ENCODE measurements at regions not wholly inside any gene's neighbourhood (a gene's known extent, or its start where the extent isn't known, plus 50 kb on each side); places are given as distances from the start of the nearest gene placed in this dataset.

DNA sequence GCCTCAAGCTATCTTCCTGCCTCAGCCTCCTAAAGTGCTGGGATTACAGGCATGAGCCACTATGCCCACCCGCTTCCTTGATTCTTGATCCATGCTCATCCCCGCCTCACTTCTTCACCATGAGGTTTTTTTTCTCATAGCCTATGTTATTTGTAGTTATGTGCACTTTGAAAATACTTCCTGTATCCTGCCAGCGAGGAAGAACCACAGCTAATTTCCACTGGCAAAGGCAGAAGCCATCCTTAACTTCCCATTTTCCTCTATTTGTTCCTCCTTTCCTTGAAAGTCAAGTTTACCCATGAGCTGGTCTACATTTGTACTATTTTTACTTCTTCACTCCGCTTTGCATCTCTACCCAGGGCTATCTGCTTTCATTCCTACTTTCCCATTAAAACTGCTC is 189.7 kb upstream of the ZFHX3 start:
- no peaks in the 10 kb centered on the region for H3K36me3 ChIP-seq (ENCODE audit: control insufficient read depth in 2 of 2, insufficient read depth in 2 of 2, low read length in 2 of 2)
- no peak overlapping the region for H3K27ac ChIP-seq (ENCODE audit: low read length)
- H3K4me3 ChIP-seq (ENCODE audit: low read length in 2 of 2) = no peak overlapping the region
- no peak overlapping the region for H3K9ac ChIP-seq (ENCODE audit: low read length in 2 of 2)
- H3K9me3 ChIP-seq (ENCODE audit: control insufficient read depth in 2 of 2, low read length in 2 of 2) = no peaks in the 10 kb centered on the region
- H3K27me3 ChIP-seq (ENCODE audit: control insufficient read depth in 1 of 2, insufficient read depth in 2 of 2, low read length in 2 of 2) = no peaks in the 10 kb centered on the region
- H3K4me1 ChIP-seq (ENCODE audit: control insufficient read depth, insufficient read depth, low read length) = peaks cover 3% of the 10 kb centered on the region

DNA sequence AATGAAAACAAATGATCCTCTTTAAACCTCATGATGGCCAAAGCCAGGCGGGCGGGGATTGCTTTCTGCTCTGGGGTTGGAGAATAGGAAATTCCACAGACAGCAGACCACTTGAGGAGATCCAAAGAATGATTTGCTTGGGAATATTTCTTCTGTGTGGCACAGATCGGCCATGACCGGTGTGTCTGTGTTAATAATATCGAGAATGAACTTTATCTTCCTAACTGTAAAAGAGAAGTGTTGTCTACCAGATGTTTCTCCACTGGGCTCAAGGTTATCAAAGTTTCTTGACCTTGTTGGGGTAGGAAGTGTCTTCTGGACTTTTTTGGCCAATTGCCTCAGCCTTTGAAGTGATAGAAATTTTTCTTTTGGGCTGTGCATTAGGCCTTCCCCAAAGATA is 186.6 kb upstream of the ZFHX3 start:
- Histone ChIP-seq H3K36me3 (ENCODE audit: control insufficient read depth in 2 of 2, insufficient read depth in 2 of 2, low read length in 2 of 2) (no peaks in the 10 kb centered on the region), H3K9me3 (ENCODE audit: control insufficient read depth in 2 of 2, low read length in 2 of 2) (no peaks in the 10 kb centered on the region), H3K9ac (ENCODE audit: low read length in 2 of 2) (no peak overlapping the region), H3K4me3 (ENCODE audit: low read length in 2 of 2) (no peak overlapping the region), H3K27ac (ENCODE audit: low read length) (no peak overlapping the region), H3K4me1 (ENCODE audit: control insufficient read depth, insufficient read depth, low read length) (peaks cover 6% of the 10 kb centered on the region), H3K27me3 (ENCODE audit: control insufficient read depth in 1 of 2, insufficient read depth in 2 of 2, low read length in 2 of 2) (no peaks in the 10 kb centered on the region)

DNA sequence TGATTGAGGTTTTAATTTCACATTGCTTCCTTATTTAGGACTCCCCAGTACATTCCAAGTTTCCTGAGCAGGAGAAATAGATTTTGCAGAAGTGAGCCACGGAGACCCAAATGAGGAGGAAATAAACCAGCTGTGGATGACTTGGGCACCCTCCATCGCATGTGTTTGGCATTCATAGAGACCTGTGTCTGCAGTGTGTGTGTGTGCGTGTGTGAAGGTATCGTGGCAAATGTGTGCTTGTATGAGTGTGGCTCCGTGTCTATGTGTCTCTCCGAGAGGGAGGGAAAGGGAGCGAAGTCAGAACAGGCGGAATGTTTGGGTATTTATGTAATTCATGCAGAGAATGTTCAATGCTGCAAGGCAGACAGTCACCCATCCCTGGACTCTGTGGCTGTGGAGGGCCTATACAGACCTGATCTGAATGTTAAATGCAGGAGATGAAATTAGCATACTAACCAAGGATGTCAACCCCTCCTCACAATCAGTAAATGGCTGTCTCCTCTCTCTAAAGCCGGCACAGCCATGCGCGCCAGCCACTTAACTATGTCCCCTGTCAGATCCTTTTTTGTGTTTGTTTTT is 186.0 kb upstream of the ZFHX3 start:
- H3K9ac ChIP-seq (ENCODE audit: low read length in 2 of 2) = no peak overlapping the region
- H3K4me1 ChIP-seq (ENCODE audit: control insufficient read depth, insufficient read depth, low read length) = peaks cover 6% of the 10 kb centered on the region
- H3K27me3 ChIP-seq (ENCODE audit: control insufficient read depth in 1 of 2, insufficient read depth in 2 of 2, low read length in 2 of 2) = no peaks in the 10 kb centered on the region
- H3K4me3 ChIP-seq (ENCODE audit: low read length in 2 of 2) = peak overlapping the region; percentile 49 to 55
- H3K36me3 ChIP-seq (ENCODE audit: control insufficient read depth in 2 of 2, insufficient read depth in 2 of 2, low read length in 2 of 2) = no peaks in the 10 kb centered on the region
- no peak overlapping the region for H3K27ac ChIP-seq (ENCODE audit: low read length)
- H3K9me3 ChIP-seq (ENCODE audit: control insufficient read depth in 2 of 2, low read length in 2 of 2) = no peaks in the 10 kb centered on the region

DNA sequence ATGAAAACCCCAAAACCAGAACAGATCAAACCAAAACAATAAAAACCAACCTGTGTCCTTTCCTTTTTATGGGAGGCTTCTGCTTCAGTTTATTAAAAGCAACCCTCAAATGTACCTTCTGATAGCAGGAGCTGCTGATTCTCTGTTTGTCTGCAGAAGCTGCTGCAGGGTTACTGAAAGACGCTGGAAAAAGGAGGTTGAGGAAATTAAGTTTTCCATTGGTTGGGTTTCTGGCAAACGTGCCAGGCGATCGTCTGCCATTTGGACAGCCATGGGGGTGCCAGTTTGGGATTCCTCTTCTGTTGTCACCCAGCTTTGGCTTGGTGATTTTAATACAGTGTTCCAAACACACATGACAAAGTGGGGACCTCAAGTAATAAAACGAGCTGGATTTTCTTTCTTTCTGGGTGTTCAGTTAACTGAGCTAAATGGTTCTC is 185.4 kb upstream of the ZFHX3 start:
- H3K9ac ChIP-seq (ENCODE audit: low read length in 2 of 2) = no peak overlapping the region
- no peak overlapping the region for H3K27ac ChIP-seq (ENCODE audit: low read length)
- H3K36me3 ChIP-seq (ENCODE audit: control insufficient read depth in 2 of 2, insufficient read depth in 2 of 2, low read length in 2 of 2) = no peaks in the 10 kb centered on the region
- H3K4me3 ChIP-seq (ENCODE audit: low read length in 2 of 2) = peak overlapping the region; percentile 55 to 69
- H3K27me3 ChIP-seq (ENCODE audit: control insufficient read depth in 1 of 2, insufficient read depth in 2 of 2, low read length in 2 of 2) = no peaks in the 10 kb centered on the region
- peaks cover 6% of the 10 kb centered on the region for H3K4me1 ChIP-seq (ENCODE audit: control insufficient read depth, insufficient read depth, low read length)
- no peaks in the 10 kb centered on the region for H3K9me3 ChIP-seq (ENCODE audit: control insufficient read depth in 2 of 2, low read length in 2 of 2)

DNA sequence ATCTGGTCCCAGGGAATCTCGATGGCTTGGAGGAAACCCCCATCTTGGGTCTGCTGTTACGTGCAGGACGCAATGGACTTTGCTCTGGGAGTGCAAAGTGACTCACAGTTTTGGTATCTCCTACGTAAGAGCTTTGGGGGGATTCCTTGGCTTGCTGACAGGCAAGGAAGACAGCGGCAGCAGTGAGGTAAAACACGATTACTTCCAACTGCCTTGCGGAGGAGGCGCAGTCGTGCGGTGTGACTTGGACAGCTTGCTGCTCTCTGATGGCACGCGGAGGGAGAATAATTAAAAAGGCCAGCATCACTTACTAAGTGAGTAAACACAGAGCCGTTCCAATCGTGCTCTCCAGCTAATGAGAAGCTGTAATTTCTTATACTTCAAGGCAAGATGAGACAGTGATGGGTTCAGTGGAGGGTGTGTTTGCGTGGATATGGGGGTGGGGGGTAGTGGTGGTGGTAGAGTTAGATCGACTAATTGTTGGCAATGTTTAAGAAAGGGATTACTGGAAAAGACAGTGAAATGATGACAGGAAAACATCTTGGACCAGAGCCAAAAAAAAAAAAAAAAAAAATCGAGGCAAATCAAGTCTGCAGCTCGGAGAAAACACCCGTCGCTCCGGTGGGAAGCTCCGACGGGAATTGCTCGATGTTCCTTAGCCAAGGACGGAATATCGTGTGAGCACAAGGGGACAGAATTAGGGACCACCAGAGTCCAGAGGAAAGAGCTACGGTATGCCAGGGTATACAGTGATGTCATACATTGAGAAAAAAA is 184.8 kb upstream of the ZFHX3 start:
- H3K9me3 ChIP-seq (ENCODE audit: control insufficient read depth in 2 of 2, low read length in 2 of 2) = no peaks in the 10 kb centered on the region
- H3K27ac ChIP-seq (ENCODE audit: low read length) = no peak overlapping the region
- peak overlapping the region; percentile 55 to 69 for H3K4me3 ChIP-seq (ENCODE audit: low read length in 2 of 2)
- no peaks in the 10 kb centered on the region for H3K36me3 ChIP-seq (ENCODE audit: control insufficient read depth in 2 of 2, insufficient read depth in 2 of 2, low read length in 2 of 2)
- no peaks in the 10 kb centered on the region for H3K27me3 ChIP-seq (ENCODE audit: control insufficient read depth in 1 of 2, insufficient read depth in 2 of 2, low read length in 2 of 2)
- peaks cover 6% of the 10 kb centered on the region for H3K4me1 ChIP-seq (ENCODE audit: control insufficient read depth, insufficient read depth, low read length)
- peak overlapping the region in 1 of 2 donors; percentile 47 for H3K9ac ChIP-seq (ENCODE audit: low read length in 2 of 2)

DNA sequence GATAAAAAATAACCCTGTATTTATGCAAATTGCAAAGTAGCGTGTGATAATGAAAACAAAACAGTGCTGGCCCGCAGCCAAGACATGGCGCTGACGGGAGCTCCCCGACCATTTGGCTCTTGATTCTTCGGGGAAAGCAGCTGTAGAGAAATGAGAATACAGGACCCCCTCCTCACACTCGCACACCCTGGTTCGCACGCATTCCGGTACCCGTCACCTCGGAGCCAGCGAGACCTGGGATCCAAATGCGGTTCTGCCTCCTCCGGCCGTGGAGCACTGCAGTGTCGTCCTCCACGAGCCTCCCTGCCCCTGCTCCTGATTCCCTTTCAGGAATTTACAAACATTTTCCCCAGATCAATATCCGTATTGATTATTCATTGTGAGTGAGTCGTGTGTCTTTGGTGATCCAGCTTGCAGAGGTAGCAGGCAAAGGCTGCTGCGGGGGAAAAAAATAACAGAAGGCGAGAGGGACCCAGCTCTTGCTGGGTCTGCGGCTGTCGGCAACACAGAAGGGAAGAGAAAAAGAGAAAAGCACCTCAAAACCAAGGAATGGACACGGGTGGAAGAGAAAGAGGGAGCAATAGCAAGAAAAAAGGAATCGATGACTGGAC is 184.1 kb upstream of the ZFHX3 start:
- Histone ChIP-seq H3K36me3 (ENCODE audit: control insufficient read depth in 2 of 2, insufficient read depth in 2 of 2, low read length in 2 of 2) (no peaks in the 10 kb centered on the region), H3K9ac (ENCODE audit: low read length in 2 of 2) (no peak overlapping the region), H3K4me1 (ENCODE audit: control insufficient read depth, insufficient read depth, low read length) (peaks cover 6% of the 10 kb centered on the region), H3K9me3 (ENCODE audit: control insufficient read depth in 2 of 2, low read length in 2 of 2) (no peaks in the 10 kb centered on the region), H3K27ac (ENCODE audit: low read length) (no peak overlapping the region), H3K27me3 (ENCODE audit: control insufficient read depth in 1 of 2, insufficient read depth in 2 of 2, low read length in 2 of 2) (no peaks in the 10 kb centered on the region), H3K4me3 (ENCODE audit: low read length in 2 of 2) (peak overlapping the region in 1 of 2 donors; percentile 69)

DNA sequence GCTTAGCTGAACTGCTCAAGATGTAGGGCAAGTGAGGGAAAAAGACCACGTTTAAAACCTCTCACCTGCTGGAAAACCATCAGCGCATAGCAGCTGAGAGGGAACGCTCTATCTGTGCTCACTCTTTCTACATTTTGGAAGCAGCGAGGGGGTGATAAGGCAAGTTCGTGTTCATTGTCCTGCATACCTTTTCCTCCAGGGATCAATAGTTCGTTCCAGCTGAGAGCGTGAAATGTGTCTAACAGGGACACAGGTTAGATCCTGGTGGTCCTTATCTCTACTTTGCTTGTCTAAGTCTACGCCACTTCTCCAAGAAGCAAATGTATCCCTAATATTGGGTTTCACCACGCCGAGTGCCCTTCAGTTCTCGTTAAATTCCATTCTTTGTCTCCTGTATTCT is 183.5 kb upstream of the ZFHX3 start:
- Histone ChIP-seq H3K27me3 (ENCODE audit: control insufficient read depth in 1 of 2, insufficient read depth in 2 of 2, low read length in 2 of 2) (no peaks in the 10 kb centered on the region), H3K9me3 (ENCODE audit: control insufficient read depth in 2 of 2, low read length in 2 of 2) (no peaks in the 10 kb centered on the region), H3K36me3 (ENCODE audit: control insufficient read depth in 2 of 2, insufficient read depth in 2 of 2, low read length in 2 of 2) (no peaks in the 10 kb centered on the region), H3K9ac (ENCODE audit: low read length in 2 of 2) (no peak overlapping the region), H3K4me1 (ENCODE audit: control insufficient read depth, insufficient read depth, low read length) (peaks cover 6% of the 10 kb centered on the region), H3K4me3 (ENCODE audit: low read length in 2 of 2) (no peak overlapping the region), H3K27ac (ENCODE audit: low read length) (no peak overlapping the region)

DNA sequence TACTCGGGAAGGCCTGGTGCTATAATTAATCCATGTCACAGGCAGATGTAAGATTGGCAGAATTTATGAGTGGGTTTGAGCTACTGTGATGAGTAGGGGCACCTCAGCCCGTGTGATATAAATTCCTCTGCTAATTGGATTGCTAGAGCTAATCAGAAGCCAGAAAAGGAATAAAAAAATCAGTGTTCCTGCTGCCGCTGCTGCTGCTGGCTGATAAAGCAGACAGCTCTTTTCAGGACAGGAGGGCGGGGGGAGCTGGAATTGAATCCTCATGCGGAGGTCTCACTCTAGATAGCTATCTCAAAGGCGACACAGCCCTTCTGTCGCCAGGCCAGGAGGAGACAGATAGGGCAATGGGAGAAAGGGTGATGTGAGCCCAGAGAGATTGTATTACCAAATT is 182.7 kb upstream of the ZFHX3 start:
- Histone ChIP-seq H3K9me3 (ENCODE audit: control insufficient read depth in 2 of 2, low read length in 2 of 2) (no peaks in the 10 kb centered on the region), H3K27ac (ENCODE audit: low read length) (no peak overlapping the region), H3K9ac (ENCODE audit: low read length in 2 of 2) (no peak overlapping the region), H3K4me3 (ENCODE audit: low read length in 2 of 2) (no peak overlapping the region), H3K4me1 (ENCODE audit: control insufficient read depth, insufficient read depth, low read length) (peaks cover 6% of the 10 kb centered on the region), H3K27me3 (ENCODE audit: control insufficient read depth in 1 of 2, insufficient read depth in 2 of 2, low read length in 2 of 2) (no peaks in the 10 kb centered on the region), H3K36me3 (ENCODE audit: control insufficient read depth in 2 of 2, insufficient read depth in 2 of 2, low read length in 2 of 2) (no peaks in the 10 kb centered on the region)

DNA sequence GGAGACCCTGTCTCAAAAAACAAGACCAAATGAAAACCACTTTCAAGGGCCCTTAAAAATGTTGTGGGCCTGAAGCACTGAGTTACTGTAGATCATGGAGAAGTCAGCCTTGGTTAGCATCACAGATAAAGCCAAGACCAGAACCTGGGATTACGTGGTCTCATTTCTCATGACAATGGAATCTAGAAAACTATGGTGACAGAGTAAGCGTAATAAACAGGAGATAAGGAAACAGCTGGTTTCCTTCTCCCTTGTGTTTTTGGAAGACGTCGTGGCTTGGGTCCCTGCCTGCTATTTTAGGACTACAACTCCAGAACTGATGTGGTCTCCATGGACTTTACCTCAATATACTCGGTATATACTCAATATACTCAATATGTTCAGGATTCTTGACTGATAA is 180.7 kb upstream of the ZFHX3 start:
- Histone ChIP-seq H3K9ac (ENCODE audit: low read length in 2 of 2) (no peak overlapping the region), H3K36me3 (ENCODE audit: control insufficient read depth in 2 of 2, insufficient read depth in 2 of 2, low read length in 2 of 2) (no peaks in the 10 kb centered on the region), H3K4me1 (ENCODE audit: control insufficient read depth, insufficient read depth, low read length) (peaks cover 6% of the 10 kb centered on the region), H3K27me3 (ENCODE audit: control insufficient read depth in 1 of 2, insufficient read depth in 2 of 2, low read length in 2 of 2) (no peaks in the 10 kb centered on the region), H3K27ac (ENCODE audit: low read length) (no peak overlapping the region), H3K9me3 (ENCODE audit: control insufficient read depth in 2 of 2, low read length in 2 of 2) (no peaks in the 10 kb centered on the region), H3K4me3 (ENCODE audit: low read length in 2 of 2) (no peak overlapping the region)

DNA sequence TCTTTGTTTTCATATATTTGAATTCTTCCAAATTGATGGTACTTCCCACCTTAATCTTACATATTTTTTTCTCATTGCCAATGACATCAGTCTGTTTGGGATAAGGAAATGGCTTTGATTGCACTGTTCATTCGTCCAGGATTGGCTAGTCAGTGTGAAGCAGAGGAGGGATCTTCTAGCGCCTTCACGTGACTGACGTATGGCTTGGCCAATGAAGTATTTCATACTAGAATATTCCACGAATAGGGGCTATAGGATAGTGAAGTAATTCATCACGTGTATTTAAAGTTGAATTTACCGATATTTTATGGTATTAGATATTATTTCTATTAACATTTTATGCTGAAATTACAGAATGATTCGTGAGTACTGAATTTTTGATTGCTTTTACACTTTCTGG is 178.7 kb upstream of the ZFHX3 start:
- Histone ChIP-seq H3K27ac (ENCODE audit: low read length) (no peak overlapping the region), H3K27me3 (ENCODE audit: control insufficient read depth in 1 of 2, insufficient read depth in 2 of 2, low read length in 2 of 2) (no peaks in the 10 kb centered on the region), H3K9me3 (ENCODE audit: control insufficient read depth in 2 of 2, low read length in 2 of 2) (no peaks in the 10 kb centered on the region), H3K36me3 (ENCODE audit: control insufficient read depth in 2 of 2, insufficient read depth in 2 of 2, low read length in 2 of 2) (no peaks in the 10 kb centered on the region), H3K9ac (ENCODE audit: low read length in 2 of 2) (no peak overlapping the region), H3K4me1 (ENCODE audit: control insufficient read depth, insufficient read depth, low read length) (no peaks in the 10 kb centered on the region), H3K4me3 (ENCODE audit: low read length in 2 of 2) (no peak overlapping the region)

DNA sequence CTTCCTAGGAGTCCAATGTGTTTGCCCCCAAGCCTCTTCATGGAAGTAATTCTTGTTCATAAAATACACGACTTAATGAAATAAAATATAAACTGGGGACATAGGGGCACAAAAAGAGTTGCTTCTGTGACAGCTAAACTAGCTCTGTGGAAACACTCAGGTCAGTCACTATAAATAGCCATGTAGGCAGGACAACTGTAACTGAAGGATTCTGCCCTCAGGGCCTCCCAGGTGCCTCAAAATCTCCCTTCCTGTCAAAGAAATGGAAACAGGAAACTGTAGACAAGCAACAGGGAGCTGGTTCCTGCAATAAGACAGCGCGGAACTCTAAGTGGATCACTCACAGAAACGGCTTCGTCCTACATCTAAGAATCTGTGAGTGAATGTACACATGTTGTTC is 178.1 kb upstream of the ZFHX3 start:
- H3K27me3 ChIP-seq (ENCODE audit: control insufficient read depth in 1 of 2, insufficient read depth in 2 of 2, low read length in 2 of 2) = no peaks in the 10 kb centered on the region
- H3K36me3 ChIP-seq (ENCODE audit: control insufficient read depth in 2 of 2, insufficient read depth in 2 of 2, low read length in 2 of 2) = no peaks in the 10 kb centered on the region
- H3K4me3 ChIP-seq (ENCODE audit: low read length in 2 of 2) = no peak overlapping the region
- no peaks in the 10 kb centered on the region for H3K4me1 ChIP-seq (ENCODE audit: control insufficient read depth, insufficient read depth, low read length)
- no peak overlapping the region for H3K9ac ChIP-seq (ENCODE audit: low read length in 2 of 2)
- H3K27ac ChIP-seq (ENCODE audit: low read length) = no peak overlapping the region
- H3K9me3 ChIP-seq (ENCODE audit: control insufficient read depth in 2 of 2, low read length in 2 of 2) = no peaks in the 10 kb centered on the region

Data from stomach smooth muscle (tissue), 2 donors.